ENCODE measurements at regions not wholly inside any gene's neighbourhood (a gene's known extent, or its start where the extent isn't known, plus 50 kb on each side); places are given as distances from the start of the nearest gene placed in this dataset.

GRCh38 chr2:236735825-236736238 lies 166.2 kb downstream of the ACKR3 start:
- Histone ChIP-seq H3K4me1 (ENCODE audit: control insufficient read depth, insufficient read depth, low read length) (peaks cover 12% of the 10 kb centered on the region), H3K9ac (ENCODE audit: low read length in 2 of 2) (no peak overlapping the region), H3K9me3 (ENCODE audit: control insufficient read depth in 2 of 2, low read length in 2 of 2) (no peaks in the 10 kb centered on the region), H3K27me3 (ENCODE audit: control insufficient read depth in 1 of 2, insufficient read depth in 2 of 2, low read length in 2 of 2) (peaks cover 0 to 2% of the 10 kb centered on the region in 2 donors), H3K4me3 (ENCODE audit: low read length in 2 of 2) (no peak overlapping the region), H3K27ac (ENCODE audit: low read length) (no peak overlapping the region), H3K36me3 (ENCODE audit: control insufficient read depth in 2 of 2, insufficient read depth in 2 of 2, low read length in 2 of 2) (no peaks in the 10 kb centered on the region)

GRCh38 chr2:236738030-236738429 lies 168.4 kb downstream of the ACKR3 start:
- Histone ChIP-seq H3K9ac (ENCODE audit: low read length in 2 of 2) (no peak overlapping the region), H3K4me1 (ENCODE audit: control insufficient read depth, insufficient read depth, low read length) (no peaks in the 10 kb centered on the region), H3K36me3 (ENCODE audit: control insufficient read depth in 2 of 2, insufficient read depth in 2 of 2, low read length in 2 of 2) (no peaks in the 10 kb centered on the region), H3K27ac (ENCODE audit: low read length) (no peak overlapping the region), H3K27me3 (ENCODE audit: control insufficient read depth in 1 of 2, insufficient read depth in 2 of 2, low read length in 2 of 2) (peaks cover 0 to 2% of the 10 kb centered on the region in 2 donors), H3K4me3 (ENCODE audit: low read length in 2 of 2) (no peak overlapping the region), H3K9me3 (ENCODE audit: control insufficient read depth in 2 of 2, low read length in 2 of 2) (no peaks in the 10 kb centered on the region)

- H3K27me3 ChIP-seq (ENCODE audit: control insufficient read depth in 1 of 2, insufficient read depth in 2 of 2, low read length in 2 of 2) = peaks cover 0 to 2% of the 10 kb centered on the region in 2 donors
- H3K9ac ChIP-seq (ENCODE audit: low read length in 2 of 2) = no peak overlapping the region
- no peak overlapping the region for H3K4me3 ChIP-seq (ENCODE audit: low read length in 2 of 2)
- H3K9me3 ChIP-seq (ENCODE audit: control insufficient read depth in 2 of 2, low read length in 2 of 2) = no peaks in the 10 kb centered on the region
- H3K27ac ChIP-seq (ENCODE audit: low read length) = no peak overlapping the region
- no peaks in the 10 kb centered on the region for H3K4me1 ChIP-seq (ENCODE audit: control insufficient read depth, insufficient read depth, low read length)
- no peaks in the 10 kb centered on the region for H3K36me3 ChIP-seq (ENCODE audit: control insufficient read depth in 2 of 2, insufficient read depth in 2 of 2, low read length in 2 of 2)
These were observed 169.3 kb downstream of the ACKR3 start for GRCh38 chr2:236738896-236739295.

- Histone ChIP-seq H3K9me3 (ENCODE audit: control insufficient read depth in 2 of 2, low read length in 2 of 2) (no peaks in the 10 kb centered on the region), H3K9ac (ENCODE audit: low read length in 2 of 2) (no peak overlapping the region), H3K27me3 (ENCODE audit: control insufficient read depth in 1 of 2, insufficient read depth in 2 of 2, low read length in 2 of 2) (peaks cover 0 to 2% of the 10 kb centered on the region in 2 donors), H3K27ac (ENCODE audit: low read length) (no peak overlapping the region), H3K4me3 (ENCODE audit: low read length in 2 of 2) (no peak overlapping the region), H3K4me1 (ENCODE audit: control insufficient read depth, insufficient read depth, low read length) (no peaks in the 10 kb centered on the region), H3K36me3 (ENCODE audit: control insufficient read depth in 2 of 2, insufficient read depth in 2 of 2, low read length in 2 of 2) (no peaks in the 10 kb centered on the region)
These were observed 170.0 kb downstream of the ACKR3 start for GRCh38 chr2:236739663-236740062.

GRCh38 chr2:236740506-236740905 lies 170.9 kb downstream of the ACKR3 start:
- Histone ChIP-seq H3K4me1 (ENCODE audit: control insufficient read depth, insufficient read depth, low read length) (no peaks in the 10 kb centered on the region), H3K27ac (ENCODE audit: low read length) (no peak overlapping the region), H3K9ac (ENCODE audit: low read length in 2 of 2) (no peak overlapping the region), H3K27me3 (ENCODE audit: control insufficient read depth in 1 of 2, insufficient read depth in 2 of 2, low read length in 2 of 2) (peaks cover 0 to 2% of the 10 kb centered on the region in 2 donors), H3K36me3 (ENCODE audit: control insufficient read depth in 2 of 2, insufficient read depth in 2 of 2, low read length in 2 of 2) (no peaks in the 10 kb centered on the region), H3K9me3 (ENCODE audit: control insufficient read depth in 2 of 2, low read length in 2 of 2) (no peaks in the 10 kb centered on the region), H3K4me3 (ENCODE audit: low read length in 2 of 2) (no peak overlapping the region)

- Histone ChIP-seq H3K27me3 (ENCODE audit: control insufficient read depth in 1 of 2, insufficient read depth in 2 of 2, low read length in 2 of 2) (no peaks in the 10 kb centered on the region), H3K9me3 (ENCODE audit: control insufficient read depth in 2 of 2, low read length in 2 of 2) (no peaks in the 10 kb centered on the region), H3K4me1 (ENCODE audit: control insufficient read depth, insufficient read depth, low read length) (no peaks in the 10 kb centered on the region), H3K4me3 (ENCODE audit: low read length in 2 of 2) (no peak overlapping the region), H3K27ac (ENCODE audit: low read length) (no peak overlapping the region), H3K36me3 (ENCODE audit: control insufficient read depth in 2 of 2, insufficient read depth in 2 of 2, low read length in 2 of 2) (no peaks in the 10 kb centered on the region), H3K9ac (ENCODE audit: low read length in 2 of 2) (no peak overlapping the region)
These were observed 173.7 kb downstream of the ACKR3 start for GRCh38 chr2:236743039-236743920.

- Histone ChIP-seq H3K4me3 (ENCODE audit: low read length in 2 of 2) (no peak overlapping the region), H3K9me3 (ENCODE audit: control insufficient read depth in 2 of 2, low read length in 2 of 2) (no peaks in the 10 kb centered on the region), H3K27me3 (ENCODE audit: control insufficient read depth in 1 of 2, insufficient read depth in 2 of 2, low read length in 2 of 2) (no peaks in the 10 kb centered on the region), H3K27ac (ENCODE audit: low read length) (no peak overlapping the region), H3K9ac (ENCODE audit: low read length in 2 of 2) (no peak overlapping the region), H3K4me1 (ENCODE audit: control insufficient read depth, insufficient read depth, low read length) (peaks cover 2% of the 10 kb centered on the region), H3K36me3 (ENCODE audit: control insufficient read depth in 2 of 2, insufficient read depth in 2 of 2, low read length in 2 of 2) (no peaks in the 10 kb centered on the region)
These were observed 174.3 kb downstream of the ACKR3 start for GRCh38 chr2:236743921-236744280.

GRCh38 chr2:236744281-236744705 lies 174.7 kb downstream of the ACKR3 start:
- H3K4me1 ChIP-seq (ENCODE audit: control insufficient read depth, insufficient read depth, low read length) = peaks cover 4% of the 10 kb centered on the region
- no peaks in the 10 kb centered on the region for H3K9me3 ChIP-seq (ENCODE audit: control insufficient read depth in 2 of 2, low read length in 2 of 2)
- no peak overlapping the region for H3K4me3 ChIP-seq (ENCODE audit: low read length in 2 of 2)
- H3K27me3 ChIP-seq (ENCODE audit: control insufficient read depth in 1 of 2, insufficient read depth in 2 of 2, low read length in 2 of 2) = no peaks in the 10 kb centered on the region
- H3K9ac ChIP-seq (ENCODE audit: low read length in 2 of 2) = no peak overlapping the region
- no peak overlapping the region for H3K27ac ChIP-seq (ENCODE audit: low read length)
- H3K36me3 ChIP-seq (ENCODE audit: control insufficient read depth in 2 of 2, insufficient read depth in 2 of 2, low read length in 2 of 2) = no peaks in the 10 kb centered on the region

GRCh38 chr2:236744716-236745115 lies 175.1 kb downstream of the ACKR3 start:
- H3K27ac ChIP-seq (ENCODE audit: low read length) = no peak overlapping the region
- no peaks in the 10 kb centered on the region for H3K36me3 ChIP-seq (ENCODE audit: control insufficient read depth in 2 of 2, insufficient read depth in 2 of 2, low read length in 2 of 2)
- no peak overlapping the region for H3K9ac ChIP-seq (ENCODE audit: low read length in 2 of 2)
- no peak overlapping the region for H3K4me3 ChIP-seq (ENCODE audit: low read length in 2 of 2)
- H3K4me1 ChIP-seq (ENCODE audit: control insufficient read depth, insufficient read depth, low read length) = peaks cover 4% of the 10 kb centered on the region
- no peaks in the 10 kb centered on the region for H3K9me3 ChIP-seq (ENCODE audit: control insufficient read depth in 2 of 2, low read length in 2 of 2)
- no peaks in the 10 kb centered on the region for H3K27me3 ChIP-seq (ENCODE audit: control insufficient read depth in 1 of 2, insufficient read depth in 2 of 2, low read length in 2 of 2)

- Histone ChIP-seq H3K36me3 (ENCODE audit: control insufficient read depth in 2 of 2, insufficient read depth in 2 of 2, low read length in 2 of 2) (no peaks in the 10 kb centered on the region), H3K9me3 (ENCODE audit: control insufficient read depth in 2 of 2, low read length in 2 of 2) (no peaks in the 10 kb centered on the region), H3K27ac (ENCODE audit: low read length) (no peak overlapping the region), H3K27me3 (ENCODE audit: control insufficient read depth in 1 of 2, insufficient read depth in 2 of 2, low read length in 2 of 2) (no peaks in the 10 kb centered on the region), H3K9ac (ENCODE audit: low read length in 2 of 2) (no peak overlapping the region), H3K4me3 (ENCODE audit: low read length in 2 of 2) (no peak overlapping the region), H3K4me1 (ENCODE audit: control insufficient read depth, insufficient read depth, low read length) (peaks cover 4% of the 10 kb centered on the region)
These were observed 176.0 kb downstream of the ACKR3 start for GRCh38 chr2:236745420-236746210.

GRCh38 chr2:236746833-236747232 lies 177.2 kb downstream of the ACKR3 start:
- Histone ChIP-seq H3K36me3 (ENCODE audit: control insufficient read depth in 2 of 2, insufficient read depth in 2 of 2, low read length in 2 of 2) (no peaks in the 10 kb centered on the region), H3K27ac (ENCODE audit: low read length) (no peak overlapping the region), H3K9ac (ENCODE audit: low read length in 2 of 2) (no peak overlapping the region), H3K9me3 (ENCODE audit: control insufficient read depth in 2 of 2, low read length in 2 of 2) (no peaks in the 10 kb centered on the region), H3K27me3 (ENCODE audit: control insufficient read depth in 1 of 2, insufficient read depth in 2 of 2, low read length in 2 of 2) (no peaks in the 10 kb centered on the region), H3K4me3 (ENCODE audit: low read length in 2 of 2) (no peak overlapping the region), H3K4me1 (ENCODE audit: control insufficient read depth, insufficient read depth, low read length) (peaks cover 4% of the 10 kb centered on the region)

Measured in stomach smooth muscle (tissue), 2 donors.